CD1c-positive myeloid dendritic cell (primary cell): ENCODE measurements at regions not wholly inside any gene's neighbourhood (a gene's known extent, or its start where the extent isn't known, plus 50 kb on each side); places are given as distances from the start of the nearest gene placed in this dataset.

ENCODE experiments used
- DNase-seq: peaks from one replicate; pipeline ENCODE4 v3.0.0-alpha.2; 2016; ENCODE audit errors: extremely low spot score

DNA sequence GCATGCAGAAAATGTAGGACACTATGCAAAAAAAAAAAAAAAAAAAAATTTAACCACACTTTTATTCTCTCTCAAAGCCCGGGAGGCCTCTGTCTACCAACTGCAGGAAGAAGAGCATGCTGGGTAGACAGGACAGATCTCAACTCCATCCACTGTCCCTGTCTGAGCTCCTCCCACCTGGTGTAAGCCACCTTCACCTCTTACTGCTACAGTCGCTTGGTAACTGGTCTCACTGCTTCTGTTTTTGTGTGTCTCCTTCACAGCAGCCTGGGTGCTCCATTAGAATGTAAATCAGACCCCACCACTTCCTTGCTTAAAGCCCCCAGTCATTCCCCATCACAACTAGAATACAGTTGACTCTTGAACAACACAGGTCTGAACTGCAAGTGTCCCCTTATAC, 115.1 kb upstream of the PROK2 start:
- DNase-seq = no peak

- no peak for DNase-seq
These were observed 111.8 kb upstream of the PROK2 start for GRCh38 chr3:71896751-71897150.

- DNase-seq = no peak
These were observed 108.9 kb upstream of the PROK2 start for GRCh38 chr3:71893702-71894479.

DNA sequence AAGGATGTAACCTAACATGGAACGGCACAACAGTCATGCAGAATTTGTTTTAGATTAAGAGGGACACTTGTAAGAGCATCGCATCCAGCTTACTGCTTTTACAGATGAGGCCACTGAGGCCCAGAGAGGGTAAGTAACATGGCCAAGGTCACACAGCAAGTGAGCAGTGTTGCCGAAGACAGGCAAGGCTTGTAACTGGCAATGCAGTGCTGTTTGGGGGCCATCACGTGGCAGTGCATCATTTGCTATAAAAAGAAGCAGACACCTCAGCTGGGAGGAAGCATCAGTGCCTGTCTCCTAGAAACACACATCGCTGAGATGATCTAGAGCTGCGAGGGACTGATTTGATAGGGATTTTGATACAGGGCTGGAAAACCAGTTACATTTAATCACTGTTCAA, 108.2 kb upstream of the PROK2 start:
- no peak for DNase-seq

DNA sequence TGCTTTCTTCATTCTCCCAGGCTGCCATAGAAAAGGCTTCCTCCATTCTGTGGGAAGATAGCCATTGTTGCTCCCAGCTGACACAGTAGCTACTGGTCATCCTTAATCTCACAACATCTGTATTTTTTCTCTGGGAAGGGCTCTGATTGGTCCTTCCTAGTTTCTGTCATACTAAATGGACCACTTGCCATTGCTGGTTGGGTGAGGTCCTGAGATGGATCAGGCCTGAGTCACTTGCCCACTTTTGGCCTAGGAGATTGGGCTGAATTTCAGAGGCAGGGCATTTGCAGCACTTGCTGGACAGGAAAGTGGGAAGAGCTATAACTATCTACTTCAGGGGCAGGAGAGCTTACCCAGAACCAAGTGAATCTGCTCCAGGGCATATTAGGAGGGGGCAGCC, 106.5 kb upstream of the PROK2 start:
- DNase-seq = no peak

DNA sequence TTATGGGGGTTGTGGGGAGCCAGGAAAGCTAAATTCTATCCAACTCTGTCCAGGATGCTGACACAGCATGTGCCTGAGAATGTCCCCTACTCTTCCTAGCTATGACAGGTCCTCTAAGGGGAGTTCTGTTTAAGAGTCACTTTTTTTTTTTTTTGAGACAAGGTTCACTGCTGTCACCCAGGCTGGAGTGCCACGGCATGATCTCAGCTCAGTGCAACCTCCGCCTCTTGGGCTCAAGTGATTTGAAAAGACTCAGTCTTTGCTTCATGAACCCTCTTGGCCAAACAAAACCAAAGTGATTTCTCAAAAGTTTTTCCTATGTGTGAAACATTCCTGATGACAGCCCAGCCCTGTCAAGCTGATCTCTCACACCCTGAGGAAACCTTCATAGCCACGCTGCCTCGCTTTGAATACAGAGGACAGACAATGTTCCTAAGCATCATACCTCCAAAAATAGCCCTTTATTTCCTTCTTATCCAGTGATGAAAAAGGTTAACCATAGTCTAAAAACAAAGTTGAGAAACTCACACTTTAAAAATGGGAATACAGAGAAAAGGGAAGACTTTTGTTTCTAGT, 105.5 kb upstream of the PROK2 start:
- DNase-seq = no peak

DNA sequence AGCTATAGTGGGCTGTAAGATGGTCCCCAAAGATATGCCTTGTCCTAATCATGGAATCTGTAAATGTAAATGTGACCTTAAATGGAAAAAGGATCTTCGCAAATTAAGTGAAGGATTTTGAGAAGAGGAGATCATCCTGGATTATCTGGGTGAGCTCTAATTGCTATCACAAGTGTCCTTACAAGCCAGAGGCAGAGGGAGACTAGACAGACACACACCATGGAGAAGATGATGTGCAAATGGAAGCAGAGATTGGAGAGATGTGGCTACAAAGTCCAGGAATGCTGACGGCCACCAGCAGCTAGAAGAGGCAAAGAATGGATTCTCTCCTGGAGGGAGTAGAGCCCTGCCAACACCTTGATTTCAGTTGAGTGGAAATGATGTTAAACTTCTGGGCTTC, 102.3 kb upstream of the PROK2 start:
- no peak for DNase-seq

DNA sequence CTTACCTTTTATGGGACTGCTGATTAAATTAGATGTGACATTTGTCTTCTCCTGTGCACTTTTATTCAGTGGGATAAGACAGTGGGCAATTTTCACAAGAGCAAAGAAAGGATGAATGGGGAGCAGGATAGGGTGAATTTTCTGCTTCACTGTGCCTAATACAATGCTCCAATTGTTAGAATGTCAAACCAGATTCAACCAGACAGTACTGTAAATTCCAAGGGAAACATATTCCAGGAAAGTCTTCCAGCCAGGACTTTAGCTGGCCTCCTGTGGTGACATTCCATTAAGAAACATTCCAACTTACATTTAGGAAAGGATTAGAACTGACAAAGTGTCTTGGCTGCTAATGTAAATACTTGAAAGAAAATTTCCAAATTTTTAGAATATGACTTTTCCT, 100.1 kb upstream of the PROK2 start:
- no peak for DNase-seq

GRCh38 chr3:71881732-71882131, 96.8 kb upstream of the PROK2 start:
- no peak for DNase-seq

DNA sequence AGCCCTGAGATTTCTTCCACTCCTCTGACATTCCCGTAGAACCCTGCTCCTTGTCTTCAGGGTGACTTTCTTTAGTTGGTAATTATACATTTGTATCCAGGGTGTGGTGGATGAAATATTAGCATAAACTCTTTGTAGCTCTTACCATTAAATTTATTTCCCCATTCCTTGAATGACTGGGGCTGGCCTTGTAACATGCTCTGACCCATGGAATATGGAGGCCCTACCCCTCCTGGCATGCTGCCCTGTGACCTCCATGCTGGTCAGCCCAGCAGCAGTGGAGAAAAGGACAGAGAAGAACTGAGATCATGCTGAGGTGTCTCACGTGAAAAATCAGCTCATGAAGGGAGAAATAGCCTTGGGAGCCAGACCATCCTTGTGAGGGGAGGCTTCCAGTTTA, 96.1 kb upstream of the PROK2 start:
- DNase-seq = no peak

DNA sequence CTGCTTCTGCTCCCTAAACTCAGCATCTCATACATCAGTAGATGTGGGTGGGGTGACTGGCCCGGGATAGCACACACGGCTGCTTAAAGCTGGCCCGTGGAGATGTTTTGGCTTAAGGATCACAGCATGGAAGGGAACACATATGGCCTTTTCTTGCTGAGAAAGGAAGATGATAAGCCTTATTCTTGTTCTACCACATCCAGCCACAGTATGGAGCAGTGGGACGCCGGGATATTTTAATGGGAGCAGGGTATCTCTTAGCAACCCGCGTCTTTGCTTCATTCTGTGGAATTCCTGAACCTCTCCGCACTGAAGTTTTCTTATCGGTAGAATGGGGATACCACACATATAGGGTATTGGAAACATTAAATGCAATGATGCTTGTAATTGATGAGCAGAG, 94.1 kb upstream of the PROK2 start:
- DNase-seq = no peak

GRCh38 chr3:71876135-71877105, 91.5 kb upstream of the PROK2 start:
- DNase-seq = no peak

GRCh38 chr3:71875461-71875947, 90.6 kb upstream of the PROK2 start:
- peak; percentile 75 for DNase-seq

DNA sequence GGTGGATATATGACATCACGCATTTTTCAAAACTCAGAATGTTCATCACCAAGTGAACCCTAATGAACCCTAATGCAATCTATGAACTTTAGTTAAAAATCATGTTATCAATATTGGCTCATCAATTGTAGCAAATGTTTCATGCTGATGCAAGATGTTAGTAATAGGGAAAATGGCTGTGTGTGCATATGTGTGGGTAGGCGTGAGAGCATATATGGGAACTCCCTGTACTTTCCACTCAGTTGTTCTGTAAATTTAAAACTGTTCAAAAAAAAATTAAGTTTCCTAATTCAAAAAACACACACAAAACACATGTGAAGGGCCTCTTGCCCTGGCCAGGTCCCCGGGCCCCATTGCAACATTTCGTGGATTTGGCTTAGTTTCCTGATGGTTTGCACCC, 89.7 kb upstream of the PROK2 start:
- peak; percentile 65 for DNase-seq

DNA sequence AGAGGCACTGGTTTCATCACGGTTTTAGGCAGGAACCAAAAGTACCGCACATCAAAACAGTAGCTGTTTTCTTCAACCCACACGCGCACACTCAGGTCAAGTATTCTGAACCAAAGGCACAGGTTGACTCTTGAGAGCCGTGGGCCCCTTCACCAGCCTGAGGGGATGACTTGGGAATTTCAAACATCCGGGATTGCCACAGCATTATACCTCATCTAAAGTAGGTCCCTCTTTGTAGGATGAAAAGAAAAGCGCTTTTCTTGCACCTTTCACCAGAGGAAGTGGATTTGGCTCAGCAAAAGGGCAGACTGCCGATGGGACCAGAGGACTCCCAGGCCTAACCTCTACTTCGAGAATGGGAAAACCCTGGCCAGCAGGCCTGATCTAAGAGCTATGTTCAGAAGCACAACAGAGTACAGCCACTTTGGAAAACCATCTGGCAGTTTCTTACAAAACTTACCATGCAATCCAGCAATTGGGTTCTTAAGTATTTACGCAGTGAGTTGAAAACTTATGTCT, 88.2 kb upstream of the PROK2 start:
- DNase-seq = peak; percentile 23

DNA sequence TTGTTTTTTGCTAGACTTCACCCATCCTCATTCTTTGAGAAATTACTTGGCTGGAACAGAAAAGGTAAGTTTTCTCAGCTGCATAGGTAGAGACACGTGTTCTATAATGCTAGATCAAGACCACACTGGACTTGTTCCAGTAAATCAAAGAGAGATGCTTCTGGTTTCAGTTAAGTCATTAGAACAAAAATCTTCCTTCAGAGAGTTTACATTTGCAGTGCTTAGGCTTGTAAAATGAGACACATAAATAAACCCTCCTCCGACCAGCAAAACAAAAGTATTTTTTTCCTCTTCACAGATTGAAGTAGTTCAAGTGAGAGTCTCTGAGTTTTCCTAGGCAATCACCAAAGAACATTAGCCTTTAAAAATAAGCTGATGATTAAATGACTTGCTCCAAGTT, 87.3 kb upstream of the PROK2 start:
- DNase-seq = no peak

- DNase-seq = no peak
These were observed 86.1 kb upstream of the PROK2 start for GRCh38 chr3:71870966-71871512.

- peak; percentile 5 for DNase-seq
These were observed 83.9 kb upstream of the PROK2 start for GRCh38 chr3:71868876-71869275.

DNA sequence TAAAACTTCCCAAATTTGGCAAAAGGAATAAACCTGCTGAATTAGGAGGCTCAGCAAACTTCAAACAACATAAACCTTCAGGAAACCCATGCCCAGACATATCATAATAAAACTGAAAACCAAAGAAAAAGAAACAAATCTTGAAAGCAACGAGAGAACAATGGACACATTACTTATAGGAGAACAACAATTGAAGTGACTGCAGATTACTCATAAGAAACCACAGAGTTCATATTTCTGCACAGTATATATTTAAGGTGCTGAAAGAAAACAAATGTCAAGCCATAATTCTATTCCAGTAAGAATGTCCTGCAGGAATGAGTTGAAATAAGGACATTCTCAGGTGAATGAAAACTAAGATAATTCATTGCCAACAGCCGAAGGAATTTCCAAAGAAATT, 80.8 kb upstream of the PROK2 start:
- no peak for DNase-seq

GRCh38 chr3:71863563-71864190, 78.7 kb upstream of the PROK2 start:
- DNase-seq = no peak

DNA sequence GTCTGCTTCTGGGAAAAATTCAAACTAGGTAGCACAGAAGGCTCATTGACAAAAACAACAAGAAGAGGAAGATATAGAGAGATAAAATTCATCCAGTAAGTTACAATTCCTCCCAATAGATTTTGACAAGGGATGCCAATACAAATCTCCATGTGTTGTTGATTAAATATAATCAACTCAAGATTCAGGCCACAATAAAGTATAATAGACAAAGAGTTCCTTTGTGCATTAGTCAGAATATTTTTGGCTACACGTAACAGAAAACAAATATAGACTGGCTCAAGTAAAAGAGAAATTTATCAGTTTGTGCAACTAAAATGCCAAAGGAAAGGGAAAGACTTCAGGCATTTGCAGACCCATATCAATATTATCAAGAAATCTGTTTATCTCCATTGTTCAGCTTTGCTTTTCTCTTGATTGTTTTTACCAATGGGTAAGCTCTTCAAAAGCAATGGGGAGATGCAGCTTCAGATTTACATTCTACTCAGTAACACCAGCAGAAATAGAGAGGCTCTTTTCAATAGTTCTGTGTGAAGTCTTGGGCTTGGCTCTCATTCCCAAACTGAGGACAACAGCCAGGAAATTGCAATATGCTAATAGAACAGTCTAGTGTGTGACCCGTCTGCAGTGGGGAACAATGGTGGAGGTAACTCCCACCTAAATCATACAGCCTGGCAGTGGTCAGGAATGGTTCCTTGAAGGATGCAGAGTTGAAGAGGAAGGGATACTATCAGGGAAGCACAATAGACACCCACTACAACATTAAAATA, 77.6 kb upstream of the PROK2 start:
- DNase-seq = no peak
